ENCODE measurements at regions not wholly inside any gene's neighbourhood (a gene's known extent, or its start where the extent isn't known, plus 50 kb on each side); places are given as distances from the start of the nearest gene placed in this dataset.
A peak's percentile ranks its signal among the peaks of the same experiment; 100 is the strongest.

- no peak for DNase-seq (ENCODE audit: low read depth)
Observed at GRCh38 chr15:96390986-96391385, 60.5 kb downstream of the NR2F2 start.

- DNase-seq (ENCODE audit: low read depth), result no peak
Observed at GRCh38 chr15:96392380-96393208, 62.1 kb downstream of the NR2F2 start.

DNA sequence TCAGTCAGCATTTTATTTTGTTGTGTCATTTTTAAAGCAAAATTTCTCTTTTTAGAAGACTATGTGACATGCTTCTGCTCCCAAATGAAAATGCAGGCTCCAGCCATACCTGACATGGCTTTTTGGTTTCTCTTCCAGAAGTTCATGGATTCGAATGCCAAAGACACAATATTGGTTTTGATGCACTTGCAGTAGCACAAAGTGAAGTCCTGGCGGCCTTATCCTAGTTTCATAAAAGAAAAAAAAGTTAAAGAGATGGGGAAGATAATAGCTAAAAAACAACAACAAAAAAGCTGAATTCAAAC, 62.7 kb downstream of the NR2F2 start:
- DNase-seq (ENCODE audit: low read depth), result no peak

GRCh38 chr15:96395687-96396086, 65.2 kb downstream of the NR2F2 start:
- DNase-seq (ENCODE audit: low read depth), result no peak

GRCh38 chr15:96398776-96399175, 68.3 kb downstream of the NR2F2 start:
- DNase-seq (ENCODE audit: low read depth), result no peak

- DNase-seq (ENCODE audit: low read depth), result peak; percentile 36
Observed at GRCh38 chr15:96402403-96402802, 71.9 kb downstream of the NR2F2 start.

DNA sequence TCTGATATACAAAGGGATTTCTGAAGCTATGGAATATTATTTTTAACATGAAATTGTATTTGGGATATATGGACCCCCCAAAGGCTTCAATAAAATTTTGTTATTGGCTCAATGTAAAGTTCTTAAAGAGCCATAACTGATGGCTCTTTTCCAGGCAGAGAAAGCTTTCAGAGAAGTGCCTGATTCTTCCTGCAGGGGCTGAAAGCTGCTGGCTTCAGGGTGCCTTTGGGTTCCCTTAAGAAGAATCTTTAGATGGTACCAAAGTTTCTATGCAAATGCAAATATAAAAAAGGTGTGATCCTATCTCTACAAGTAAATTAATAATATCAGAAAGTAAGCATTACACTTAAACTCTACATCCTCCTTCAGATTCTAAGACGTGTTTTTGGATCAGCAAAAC, 72.6 kb downstream of the NR2F2 start:
- DNase-seq (ENCODE audit: low read depth), result no peak

- no peak for DNase-seq (ENCODE audit: low read depth)
Observed at GRCh38 chr15:96403932-96404331, 73.4 kb downstream of the NR2F2 start.

- DNase-seq (ENCODE audit: low read depth), result no peak
Observed at GRCh38 chr15:96404560-96404959, 74.1 kb downstream of the NR2F2 start.

DNA sequence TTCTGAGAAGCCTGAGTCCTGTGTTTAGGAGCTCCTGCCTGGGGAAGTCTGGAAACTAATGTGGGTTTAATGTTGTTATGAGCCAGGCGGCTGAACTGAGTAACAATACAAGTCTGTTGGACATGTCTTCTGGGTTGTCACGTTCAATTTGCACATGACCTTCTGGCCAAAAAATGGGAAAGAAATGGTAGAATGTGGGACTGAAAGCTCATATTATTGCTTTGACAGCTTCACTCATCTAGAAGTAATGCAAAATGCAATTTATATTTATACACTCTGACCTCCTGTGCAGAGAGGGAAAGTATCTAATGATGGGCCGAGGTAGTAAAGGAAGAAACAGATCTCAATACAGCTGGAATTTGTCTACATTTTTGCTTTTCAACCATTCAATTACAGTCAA, 75.8 kb downstream of the NR2F2 start:
- DNase-seq (ENCODE audit: low read depth), result no peak

DNA sequence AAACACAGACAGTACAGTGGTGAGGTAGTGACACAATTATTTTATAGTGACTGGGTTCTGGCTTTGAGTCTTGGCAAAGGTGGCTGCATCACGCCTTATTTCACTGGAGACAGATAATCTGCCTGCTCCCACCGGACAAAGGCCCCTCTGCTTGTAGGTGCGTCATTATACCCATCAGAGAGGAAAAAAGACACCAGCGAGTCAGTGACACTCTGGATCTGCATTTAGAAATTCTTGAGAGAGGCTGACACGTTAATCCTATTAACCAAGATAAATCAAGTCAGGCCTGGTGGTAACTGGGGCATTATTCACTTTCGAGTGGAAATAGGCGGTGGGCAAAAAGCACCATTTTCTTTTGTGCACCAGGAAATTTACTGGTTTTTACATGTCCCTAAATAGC, 76.2 kb downstream of the NR2F2 start:
- DNase-seq (ENCODE audit: low read depth), result no peak

DNA sequence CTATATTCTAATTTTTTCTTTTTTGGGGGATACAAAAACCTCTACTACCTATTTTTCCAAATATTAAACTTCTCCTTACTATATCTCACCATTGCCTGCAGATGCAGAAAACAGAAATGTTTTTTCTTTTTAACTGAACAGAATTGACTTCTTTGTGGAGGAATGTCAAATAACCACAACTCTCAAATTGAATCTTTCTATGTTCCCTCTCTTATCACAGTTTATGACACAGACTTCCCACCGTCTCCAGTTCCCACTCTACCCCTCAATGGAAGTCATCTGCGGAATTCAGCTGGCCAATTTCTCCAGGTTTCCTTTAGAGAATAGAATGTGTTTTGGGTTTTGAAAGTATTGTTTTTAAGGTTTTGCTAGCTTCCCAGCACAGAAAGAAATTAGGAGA, 77.0 kb downstream of the NR2F2 start:
- DNase-seq (ENCODE audit: low read depth), result no peak

DNA sequence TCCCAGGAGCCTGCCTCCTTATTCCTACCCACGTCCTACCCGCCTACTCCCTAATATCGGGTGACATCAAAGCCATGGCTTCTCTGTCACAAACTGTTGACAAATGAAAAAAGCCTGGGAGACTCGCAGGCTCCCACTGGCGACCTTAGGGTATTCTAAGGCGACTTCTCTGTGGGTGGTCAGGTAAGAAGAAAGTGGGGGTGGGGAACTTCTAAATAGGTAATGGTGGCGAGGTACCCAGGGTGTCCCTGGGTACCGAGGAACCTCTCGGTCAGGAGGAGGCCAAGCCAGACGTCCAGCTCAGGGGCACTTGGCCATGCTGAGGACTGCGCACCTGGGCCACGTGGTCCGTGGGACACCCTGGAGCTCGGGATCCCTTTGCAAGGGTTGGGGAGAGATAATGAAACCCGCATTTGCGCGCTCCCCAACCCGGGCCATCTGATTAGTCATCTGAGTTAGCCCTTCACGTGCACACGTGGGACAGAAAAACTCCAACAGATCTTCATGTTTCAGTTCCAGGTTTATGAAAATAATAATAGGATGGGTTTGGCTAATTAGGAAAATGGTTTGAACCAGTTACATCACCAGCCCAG, 78.2 kb downstream of the NR2F2 start:
- DNase-seq (ENCODE audit: low read depth), result no peak

DNA sequence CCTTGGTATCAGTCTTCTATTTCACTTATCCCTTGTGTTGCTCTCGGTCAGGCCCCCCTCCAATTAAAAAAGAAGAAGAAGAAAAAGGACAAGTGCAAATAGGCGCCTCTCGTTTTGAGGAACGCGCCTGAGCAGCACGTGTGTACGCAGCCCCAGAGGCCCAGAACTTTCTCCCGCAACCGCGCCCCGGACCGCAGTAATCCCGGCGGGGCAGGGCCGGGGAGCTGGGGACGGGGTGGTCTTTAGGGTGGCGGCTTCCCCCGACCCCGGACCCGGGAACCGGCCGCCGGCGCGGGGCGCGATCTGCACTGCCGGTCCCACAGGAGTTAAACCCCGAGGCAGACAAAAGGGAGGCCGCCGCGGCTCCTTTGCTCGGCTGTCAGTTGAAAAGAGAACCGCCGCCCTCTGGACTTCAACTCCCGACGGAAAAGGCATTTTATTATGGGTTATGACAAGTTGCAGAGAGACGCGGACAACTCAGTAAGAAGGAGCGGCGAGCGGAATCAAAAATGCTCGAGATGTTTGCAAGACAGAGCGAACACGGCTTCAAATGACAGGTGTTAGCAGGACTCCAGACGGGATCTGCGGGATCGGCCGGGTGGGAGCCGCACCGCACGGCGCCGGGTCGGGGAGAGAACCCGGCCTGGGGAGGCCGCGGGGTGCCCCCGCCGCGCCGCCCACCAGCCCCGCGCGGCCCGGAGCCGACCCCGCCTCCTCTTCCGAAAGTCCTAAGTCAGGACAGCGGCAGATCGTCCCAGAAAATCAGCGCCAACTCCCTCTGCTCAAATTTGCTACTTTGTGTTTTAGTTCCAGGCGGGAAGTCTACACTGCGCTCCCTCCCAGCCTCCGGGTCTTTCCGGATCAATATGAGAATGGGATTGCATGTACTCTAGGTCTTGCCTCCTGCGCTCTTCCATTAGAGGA, 79.0 kb downstream of the NR2F2 start:
- DNase-seq (ENCODE audit: low read depth), result no peak

- DNase-seq (ENCODE audit: low read depth), result no peak
Observed at GRCh38 chr15:96410175-96411055, 79.9 kb downstream of the NR2F2 start.

DNA sequence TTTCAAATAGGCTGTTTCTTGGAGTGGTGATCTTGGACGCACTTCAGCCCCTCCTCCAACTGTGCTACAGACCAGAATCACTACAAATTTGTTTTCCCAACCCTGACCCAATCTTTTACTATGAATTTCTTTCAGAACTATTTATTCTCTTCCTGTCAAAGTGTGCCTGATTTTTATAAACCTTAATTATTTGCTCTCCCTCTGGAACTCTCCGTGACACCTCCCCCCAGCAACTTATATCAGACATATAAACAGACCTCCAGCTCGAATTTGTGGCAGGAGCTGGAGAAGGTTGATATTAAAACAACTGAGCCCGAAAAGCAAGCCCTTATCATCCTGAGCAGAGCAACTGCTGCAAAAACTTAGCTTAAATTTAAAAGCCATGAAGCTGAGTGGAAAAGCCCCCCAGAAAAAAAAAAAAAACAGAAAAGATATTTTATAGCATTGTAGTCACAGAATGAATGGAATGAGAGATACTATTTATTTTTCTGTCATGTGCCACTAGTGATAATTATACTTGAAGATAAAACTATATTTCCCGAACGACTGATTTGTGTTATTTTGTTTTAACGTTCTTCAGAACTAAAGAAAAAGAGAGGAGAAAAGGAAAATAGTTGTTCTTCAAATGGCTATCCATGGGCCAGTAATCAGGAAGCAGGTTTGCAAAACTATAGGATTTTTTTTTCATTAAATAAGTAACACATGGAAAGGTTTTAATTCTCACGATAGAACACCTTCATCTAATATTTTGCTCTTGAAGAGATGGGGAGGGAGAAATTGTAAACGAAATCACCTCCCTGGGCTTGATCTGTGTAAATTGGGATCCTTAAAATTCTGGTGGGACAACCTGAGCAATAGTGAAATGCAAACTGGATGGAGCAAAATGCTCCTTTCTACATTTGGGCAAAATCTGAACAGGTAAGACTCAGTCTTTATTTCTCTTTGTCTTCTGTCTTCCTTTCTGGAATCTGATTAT, 80.8 kb downstream of the NR2F2 start:
- DNase-seq (ENCODE audit: low read depth), result no peak

- DNase-seq (ENCODE audit: low read depth), result no peak
Observed at GRCh38 chr15:96412045-96412905, 81.8 kb downstream of the NR2F2 start.

- DNase-seq (ENCODE audit: low read depth), result no peak
Observed at GRCh38 chr15:96412906-96413231, 82.4 kb downstream of the NR2F2 start.

- no peak for DNase-seq (ENCODE audit: low read depth)
Observed at GRCh38 chr15:96413657-96414056, 83.2 kb downstream of the NR2F2 start.

Data from myocyte (in vitro differentiated cells).